Daoy (cell line): ENCODE measurements at regions not wholly inside any gene's neighbourhood (a gene's known extent, or its start where the extent isn't known, plus 50 kb on each side); places are given as distances from the start of the nearest gene placed in this dataset.

Experiments
- DNase-seq: peaks from one replicate; pipeline ENCODE4 v3.0.0-alpha.2; 2015; ENCODE audit warnings: low read depth

DNA sequence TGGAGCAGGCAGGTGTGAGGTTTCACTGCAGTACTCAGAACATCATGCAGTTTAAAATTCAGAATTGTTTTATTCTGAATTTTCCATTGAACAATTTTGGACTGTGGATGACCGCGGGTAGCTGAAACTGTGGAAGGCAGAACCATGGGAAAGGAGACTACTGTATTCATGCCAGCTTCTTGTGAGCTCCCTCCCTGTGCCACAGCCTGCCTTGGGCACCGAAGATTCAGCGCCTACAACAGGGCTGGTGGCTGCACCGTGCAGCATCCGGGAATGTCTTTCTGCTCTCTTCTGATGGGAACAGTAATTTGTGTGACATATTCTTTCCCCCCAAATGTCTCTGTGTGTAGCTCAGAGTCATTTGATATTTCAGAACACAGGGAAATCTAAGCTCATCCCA is 118.5 kb upstream of the NKX1-1 start:
- no peak for DNase-seq

DNA sequence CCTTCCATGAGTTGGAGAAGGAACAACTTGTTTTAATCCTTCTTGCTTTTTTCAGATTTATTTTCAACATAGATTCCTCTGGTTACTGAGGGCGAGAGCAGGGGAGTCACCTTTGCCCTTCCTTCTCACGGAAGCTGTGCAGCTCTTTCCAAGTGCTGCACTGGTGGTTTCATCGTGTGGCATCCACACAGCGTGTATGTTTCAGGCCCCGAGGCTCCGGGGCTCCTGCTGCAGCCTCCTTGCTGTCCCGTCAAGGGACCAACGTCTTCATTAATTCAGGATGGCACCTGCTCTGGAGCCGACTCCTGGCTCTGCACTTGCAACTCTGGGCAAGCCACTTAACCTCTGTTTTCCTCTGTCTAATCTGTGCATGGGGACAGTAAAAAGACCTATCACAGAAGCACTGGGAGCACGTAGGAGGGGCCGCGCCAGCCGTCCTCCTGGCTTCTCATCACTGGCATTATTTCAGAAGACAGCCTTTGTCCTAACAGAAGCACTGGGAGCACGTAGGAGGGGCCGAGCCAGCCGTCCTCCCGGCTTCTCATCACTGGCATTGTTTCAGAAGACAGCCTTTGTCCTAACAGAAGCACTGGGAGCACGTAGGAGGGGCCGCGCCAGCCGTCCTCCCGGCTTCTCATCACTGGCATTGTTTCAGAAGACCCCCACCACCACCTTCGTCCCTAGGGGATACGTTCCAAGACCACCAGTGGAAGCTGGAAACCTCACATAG is 117.8 kb upstream of the NKX1-1 start:
- DNase-seq: no peak

DNA sequence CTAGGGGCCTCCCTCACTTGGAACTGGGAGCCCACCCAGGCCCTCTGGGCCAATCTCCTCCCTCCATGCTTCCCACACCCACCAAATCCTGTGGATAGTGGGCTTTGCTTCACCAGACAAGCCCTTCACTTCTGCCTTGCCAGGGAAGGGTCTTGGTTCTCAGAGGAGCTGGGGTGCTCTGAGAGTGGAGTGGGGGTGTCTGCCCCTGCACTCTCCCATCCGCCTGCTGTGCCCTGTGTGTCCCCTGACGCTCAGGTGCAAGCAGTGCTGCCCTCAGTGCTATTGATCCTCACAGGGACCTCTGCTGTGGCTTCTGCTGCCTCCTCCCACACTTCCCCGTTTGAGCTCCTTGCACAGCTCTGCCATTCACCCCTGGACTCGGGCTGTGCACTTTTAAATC is 117.3 kb upstream of the NKX1-1 start:
- no peak for DNase-seq

DNA sequence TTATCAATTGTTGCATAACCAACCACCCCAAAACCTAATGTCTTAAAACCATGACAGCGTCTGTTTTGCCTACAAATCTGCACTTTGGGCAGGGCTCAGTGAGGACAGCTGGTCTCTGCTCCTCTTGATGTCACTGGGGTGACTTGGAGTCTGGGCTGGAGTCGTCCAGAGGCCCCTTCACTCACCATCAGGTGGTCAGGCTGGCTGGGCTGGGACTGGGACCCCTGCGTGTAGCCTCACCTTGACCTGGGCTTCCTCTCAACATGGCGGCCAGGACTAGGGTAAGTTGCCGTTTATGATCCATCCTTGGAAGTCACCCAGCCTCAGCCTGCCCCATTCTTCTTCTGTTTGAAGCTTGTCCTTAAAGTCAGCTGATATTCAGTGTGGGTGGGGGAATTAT is 116.8 kb upstream of the NKX1-1 start:
- no peak for DNase-seq

DNA sequence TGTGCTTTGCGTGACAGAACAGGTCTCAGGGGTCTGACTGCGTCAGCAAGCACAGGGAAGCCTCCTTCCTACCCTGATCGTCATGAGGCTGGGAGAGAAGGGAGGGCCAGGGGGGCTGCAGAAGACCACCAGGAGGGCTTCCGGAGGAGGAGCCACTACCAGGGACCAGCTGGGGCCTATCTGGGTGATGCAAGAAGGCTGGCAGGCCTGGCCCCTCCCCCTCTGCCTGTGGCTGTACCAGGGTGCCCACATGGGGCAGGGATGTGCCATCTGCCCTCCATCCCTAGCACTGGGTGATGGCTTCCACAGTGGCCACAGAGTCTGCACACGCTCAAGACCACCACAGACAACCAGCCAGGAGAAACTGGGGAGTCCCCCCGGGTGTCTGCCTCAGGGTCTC is 116.4 kb upstream of the NKX1-1 start:
- no peak for DNase-seq

DNA sequence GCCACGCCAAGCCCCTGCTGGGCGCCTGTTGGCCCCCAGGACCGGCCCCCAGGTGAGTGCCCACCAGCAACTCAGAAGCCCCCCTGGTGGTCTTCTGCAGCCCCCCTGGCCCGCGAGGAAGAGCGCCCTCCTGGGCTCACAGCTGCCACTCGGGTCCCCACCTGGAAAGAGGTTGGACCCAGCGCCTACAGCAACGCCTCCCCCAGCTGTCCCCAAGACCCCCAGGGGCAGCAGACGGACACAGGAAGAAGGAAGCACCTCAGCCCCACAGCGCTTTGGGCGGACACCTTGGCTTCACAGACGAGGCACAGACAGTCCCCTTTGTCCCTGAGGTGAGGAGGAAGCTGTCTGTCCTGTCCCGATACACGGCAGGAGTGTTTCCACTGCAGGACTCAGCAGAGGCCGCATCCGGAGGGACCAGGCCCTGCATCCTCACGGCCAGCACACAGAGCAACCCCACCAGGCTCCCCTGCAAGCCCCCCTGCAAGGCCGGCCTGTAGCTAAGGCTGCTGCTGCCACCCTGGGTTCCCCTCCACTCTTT is 115.6 kb upstream of the NKX1-1 start:
- DNase-seq: no peak

DNA sequence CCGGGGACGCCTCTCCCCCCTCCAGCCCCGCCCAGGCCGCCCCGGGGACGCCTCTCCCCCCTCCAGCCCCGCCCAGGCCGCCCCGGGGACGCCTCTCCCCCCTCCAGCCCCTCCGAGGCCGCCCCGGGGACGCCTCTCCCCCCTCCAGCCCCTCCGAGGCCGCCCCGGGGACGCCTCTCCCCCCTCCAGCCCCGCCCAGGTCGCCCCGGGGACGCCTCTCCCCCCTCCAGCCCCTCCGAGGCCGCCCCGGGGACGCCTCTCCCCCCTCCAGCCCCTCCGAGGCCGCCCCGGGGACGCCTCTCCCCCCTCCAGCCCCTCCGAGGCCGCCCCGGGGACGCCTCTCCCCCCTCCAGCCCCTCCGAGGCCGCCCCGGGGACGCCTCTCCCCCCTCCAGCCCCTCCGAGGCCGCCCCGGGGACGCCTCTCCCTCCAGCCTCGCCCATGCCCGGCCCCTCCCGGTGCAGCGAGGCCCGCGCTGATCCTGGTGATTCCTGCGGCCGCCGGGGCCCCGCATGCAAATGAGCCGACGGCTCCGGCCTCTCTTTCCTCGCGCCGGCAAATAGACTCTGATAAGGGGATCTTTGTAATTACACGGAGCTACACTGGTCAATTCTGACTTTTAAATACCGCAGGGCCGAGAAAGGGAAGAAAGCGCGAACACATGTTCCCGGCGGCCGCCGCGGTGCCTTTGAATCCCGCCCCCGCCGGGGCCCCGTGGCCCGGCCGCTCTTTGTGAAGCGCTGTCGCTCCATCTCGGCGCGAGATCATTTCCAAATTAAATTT is 114.7 kb upstream of the NKX1-1 start:
- DNase-seq: peak; percentile 50

DNA sequence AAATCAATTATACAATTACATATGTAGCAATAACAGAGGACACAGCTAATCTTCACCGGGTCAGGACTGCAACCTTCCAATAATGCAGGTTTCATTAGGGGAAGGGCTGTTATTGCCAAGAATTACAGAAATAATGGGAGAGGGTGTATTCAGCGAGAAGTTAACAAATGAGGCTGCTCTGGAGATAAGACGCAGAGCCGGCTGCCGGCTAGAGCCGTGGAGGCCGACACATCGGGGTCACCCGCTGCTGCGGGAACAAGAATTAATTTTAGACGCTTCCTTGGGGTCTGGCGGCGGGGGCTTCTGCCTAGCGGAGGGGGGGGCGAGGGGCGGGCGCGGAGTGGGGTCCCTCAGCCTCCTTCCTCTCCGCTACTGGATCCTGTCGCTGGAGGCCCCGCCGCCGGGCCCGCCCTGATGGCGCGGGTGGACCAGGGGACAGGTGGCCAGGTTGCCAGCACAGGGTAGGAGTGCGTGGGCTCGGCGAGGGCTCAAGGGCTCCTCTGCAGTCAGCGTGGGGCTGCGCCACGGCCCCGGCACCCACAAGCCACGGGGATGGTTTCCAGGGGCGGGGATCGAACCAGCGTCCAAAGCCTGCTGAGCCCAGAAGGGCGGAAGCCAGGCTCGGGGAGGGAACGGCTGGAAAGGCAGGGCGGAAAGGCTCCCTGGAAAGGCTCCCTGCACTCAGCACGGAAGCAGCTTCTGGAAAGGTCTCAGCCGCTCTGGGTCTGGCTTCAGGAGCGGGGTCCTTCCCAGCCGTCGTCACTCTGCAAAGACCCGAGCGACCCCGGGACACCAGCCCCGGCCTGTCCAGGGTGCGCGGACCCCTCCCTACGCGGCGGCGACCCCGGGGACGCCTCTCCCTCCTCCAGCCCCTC is 113.8 kb upstream of the NKX1-1 start:
- peak; percentile 23 for DNase-seq

DNA sequence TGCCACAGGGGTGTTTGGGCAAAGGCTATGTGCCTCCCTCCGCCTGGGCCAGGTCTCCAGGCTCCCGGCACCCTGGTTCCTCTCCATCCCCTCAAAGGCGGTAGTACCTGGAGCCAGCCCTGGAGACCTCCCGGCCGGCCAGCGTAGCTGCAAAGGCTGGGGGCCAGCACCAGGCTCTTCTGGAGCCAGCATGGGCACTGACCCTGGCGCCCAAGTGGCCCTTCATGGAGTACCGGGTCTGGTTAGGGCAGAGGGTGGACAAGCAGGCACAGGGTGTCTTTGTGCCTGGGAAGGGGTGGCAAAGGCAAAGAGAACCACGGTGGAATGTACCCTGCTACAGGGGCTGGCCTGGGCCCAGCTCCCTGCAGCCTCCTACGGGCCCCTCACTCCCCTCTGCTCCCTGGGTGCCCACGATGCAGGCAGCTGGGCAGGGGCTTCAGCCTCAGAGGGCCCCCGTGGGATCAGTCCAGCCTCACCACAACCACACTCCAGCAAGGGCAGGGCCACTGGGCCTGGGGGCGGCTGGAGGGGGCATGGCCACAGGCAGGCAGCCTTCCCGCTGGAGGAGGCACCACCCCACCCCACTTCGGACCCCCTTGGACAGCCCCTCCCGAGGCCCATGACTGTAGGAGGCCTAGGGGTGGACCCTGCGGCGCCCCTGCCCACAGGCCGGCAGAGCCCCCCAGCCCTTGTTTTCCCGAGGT is 112.9 kb upstream of the NKX1-1 start:
- DNase-seq: no peak

DNA sequence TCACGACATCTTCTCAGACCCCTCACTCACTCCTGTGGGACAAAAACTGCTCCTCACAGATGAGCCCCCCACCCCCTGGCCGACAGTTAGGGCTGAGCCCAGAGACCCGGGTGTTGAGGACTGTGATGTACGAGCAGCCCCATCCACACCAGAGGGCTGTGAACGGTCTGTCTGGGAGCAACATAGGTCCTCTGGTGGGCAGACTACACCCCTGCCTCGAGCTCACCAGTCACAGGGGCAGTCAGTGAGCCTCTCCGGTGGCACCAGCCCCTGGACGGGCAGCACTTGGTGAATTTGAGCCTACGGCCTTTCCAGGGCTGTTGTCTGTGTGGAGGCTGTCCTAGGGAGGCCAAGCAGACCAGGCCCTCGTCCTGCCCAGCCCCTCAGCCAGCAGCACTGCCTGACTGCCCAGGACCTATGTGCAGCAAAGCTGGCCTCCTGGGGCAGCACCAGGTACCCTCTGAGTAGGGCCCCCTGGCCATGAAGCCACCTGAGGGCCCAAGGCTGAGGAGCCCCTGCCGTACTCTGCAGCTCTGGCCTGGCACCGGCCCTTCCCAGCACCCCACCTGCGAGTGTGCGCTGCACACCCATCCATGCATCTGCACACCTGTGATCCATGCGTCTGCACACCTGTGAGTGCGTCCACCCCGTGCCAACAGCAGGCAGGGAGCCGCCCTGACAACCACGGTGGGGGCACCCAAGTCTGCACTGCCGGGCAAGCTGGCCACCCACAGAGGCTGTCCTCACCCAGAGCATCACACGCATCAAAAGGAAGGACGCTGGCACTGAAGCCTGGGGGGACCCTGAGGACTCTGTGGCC is 111.6 kb upstream of the NKX1-1 start:
- no peak for DNase-seq

DNA sequence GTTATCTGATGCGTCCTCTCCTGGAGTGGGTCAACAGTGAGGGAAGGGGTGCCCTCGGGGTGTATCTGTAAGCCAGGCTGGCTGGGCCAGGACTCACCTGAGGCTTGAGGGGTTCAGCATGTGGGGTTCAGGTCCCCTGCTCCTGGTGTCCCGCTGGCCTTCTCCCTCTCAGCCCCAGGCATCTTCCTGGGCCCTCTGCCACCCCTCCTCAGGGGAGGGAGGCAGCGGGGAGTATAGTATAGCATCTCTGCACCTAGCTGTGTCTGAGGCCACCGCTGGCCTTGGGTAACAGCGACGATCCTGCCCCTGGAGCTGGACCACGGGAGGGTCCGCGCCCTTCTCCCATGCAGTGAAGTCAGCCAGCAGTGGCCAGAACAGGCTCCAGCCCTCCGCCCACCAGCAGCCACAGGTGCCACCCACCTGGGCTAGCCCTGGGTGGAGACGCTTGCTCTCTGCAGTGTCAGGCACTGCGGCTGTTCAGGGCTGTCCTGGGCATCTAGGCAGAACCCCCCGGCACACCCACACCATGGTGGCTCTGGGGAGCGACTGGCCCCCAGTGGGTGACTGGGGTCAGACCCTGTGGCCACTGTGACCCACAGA is 110.7 kb upstream of the NKX1-1 start:
- no peak for DNase-seq

DNA sequence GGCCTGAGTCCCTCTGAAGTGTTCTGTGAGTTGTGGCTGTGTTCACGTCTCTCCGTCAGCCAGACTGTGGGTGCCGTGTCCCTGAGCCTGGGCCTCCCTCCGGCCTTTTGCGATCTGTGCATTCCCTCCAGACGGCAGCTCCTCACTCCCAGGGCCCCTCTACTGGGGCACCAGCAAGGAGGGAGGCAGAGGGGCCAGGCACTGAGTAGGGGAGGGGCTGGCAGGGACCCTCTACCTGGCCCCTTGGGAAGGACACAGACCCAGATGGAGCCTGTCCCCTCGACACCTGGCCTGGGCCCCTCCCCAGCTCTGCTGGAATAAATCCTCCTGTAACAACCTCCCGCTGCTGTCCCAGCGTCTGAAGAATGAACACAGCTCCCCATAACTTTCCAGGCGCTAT is 110.0 kb upstream of the NKX1-1 start:
- DNase-seq: no peak

DNA sequence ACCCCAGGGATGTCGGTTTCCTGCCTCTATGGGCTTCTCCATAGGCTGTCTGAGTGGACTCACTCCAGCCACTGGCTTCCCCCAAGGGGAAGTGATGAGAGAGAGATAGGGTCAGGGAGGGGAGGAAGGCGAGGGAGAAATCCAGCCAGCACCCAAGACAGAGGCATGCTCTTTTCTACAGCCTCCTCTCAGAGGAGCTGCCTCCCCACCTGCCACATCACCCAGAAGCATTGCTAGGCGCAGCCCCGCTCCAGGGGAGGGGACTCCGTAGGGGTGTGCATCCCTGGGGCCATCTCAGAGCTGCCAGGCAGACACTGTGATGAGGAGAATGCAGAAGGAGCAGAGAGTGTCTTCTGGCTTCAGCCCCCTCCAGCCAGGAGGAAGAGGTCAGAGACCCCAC is 109.5 kb upstream of the NKX1-1 start:
- no peak for DNase-seq

DNA sequence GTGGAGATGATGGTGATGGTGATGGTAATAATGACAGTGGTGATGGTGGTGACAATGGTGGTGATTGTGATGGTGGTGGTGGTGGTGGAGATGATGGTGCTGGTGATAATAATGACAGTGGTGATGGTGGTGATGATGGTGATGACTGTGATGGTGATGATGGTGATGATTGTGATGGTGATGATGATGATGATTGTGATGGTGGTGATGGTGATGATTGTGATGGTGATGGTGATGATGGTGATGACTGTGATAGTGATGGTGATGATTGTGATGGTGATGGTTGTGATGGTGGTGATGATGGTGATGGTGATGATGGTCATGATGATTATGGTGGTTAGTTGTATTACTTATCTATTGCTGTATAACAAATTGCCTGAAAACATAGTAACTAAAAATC is 108.9 kb upstream of the NKX1-1 start:
- DNase-seq: no peak

DNA sequence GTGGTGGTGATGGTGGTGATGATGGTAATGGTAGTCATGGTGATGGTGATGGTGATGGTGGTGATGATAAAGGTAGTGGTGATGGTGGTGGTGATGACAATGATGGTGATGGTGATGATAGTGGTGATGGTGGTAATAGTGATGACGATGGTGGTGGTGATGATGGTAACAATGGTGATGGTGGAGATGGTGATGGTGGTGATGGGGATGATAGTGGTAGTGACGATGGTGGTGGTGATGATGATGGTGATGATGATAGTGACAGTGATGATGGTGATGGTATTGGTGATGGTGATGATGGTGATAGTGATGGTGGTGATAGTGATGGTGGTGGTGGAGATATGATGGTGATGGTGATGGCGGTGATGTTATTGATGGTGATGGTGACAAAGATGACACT is 108.4 kb upstream of the NKX1-1 start:
- DNase-seq: no peak

DNA sequence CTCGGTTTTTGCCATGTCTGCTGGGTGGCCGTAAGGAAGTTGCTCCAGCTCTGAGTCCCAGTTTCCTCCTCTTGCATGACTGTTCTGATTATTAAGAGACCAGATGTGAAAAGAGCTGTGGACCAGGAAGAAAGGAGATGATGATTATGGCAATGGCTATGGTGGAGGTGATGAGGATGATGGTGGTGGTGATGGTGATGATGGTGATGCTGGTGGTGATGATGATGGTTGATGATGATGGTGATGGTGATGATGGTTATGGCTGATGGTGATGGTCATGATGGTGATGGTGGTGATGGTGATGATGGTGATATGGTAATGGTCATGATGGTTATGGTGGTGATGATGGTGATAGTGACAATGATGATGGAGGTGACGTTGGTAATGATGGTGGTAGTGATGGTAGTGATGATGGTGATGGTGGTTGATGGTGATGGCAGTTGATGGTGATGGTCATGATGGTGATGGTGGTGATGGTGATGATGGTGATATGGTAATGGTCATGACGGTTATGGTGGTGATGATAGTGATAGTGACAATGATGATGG is 107.8 kb upstream of the NKX1-1 start:
- DNase-seq: no peak

DNA sequence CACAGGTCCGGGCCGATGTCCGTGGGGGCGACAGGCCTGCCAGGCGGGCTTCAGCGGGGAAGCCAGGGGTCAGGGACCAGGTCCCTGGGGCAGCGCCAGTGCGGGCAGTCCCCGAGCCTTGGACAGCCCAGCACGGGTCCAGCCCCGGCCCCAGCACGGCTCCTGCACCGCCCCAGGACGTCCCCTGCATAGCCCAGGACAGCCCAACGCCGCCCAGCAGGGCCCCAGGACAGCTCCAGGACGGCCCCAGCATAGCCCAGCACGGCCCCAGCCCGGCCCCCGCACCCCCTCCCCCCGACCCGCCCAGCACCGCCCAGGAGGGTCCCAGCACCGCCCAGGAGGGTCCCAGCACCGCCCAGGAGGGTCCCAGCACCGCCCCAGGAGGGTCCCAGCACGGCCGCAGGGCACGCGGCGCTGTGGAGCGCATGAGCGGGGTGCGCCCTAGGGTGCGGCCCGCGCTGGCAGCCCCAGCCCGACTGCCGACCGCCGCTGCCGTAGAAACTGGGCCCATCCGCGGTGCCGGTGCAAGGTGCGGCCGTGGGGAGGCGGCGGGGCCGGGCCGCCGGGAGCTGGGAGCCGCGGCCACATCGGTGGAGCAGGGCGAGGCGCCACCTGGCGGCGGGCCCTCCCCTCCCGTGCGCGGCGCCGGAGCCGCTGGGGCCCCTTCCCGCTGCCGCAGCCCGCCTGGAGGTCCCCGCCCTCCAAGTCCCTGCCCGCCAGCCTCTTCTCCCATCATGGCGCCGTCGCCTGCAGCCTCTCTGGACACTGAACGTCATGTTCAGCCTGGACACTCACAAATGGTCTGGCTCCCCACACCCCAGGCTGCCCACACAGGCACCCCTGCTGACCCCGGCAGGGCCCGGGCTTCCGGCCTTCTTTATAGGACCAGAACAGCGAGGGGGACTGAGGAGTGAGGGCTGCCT is 106.8 kb upstream of the NKX1-1 start:
- DNase-seq: peak; percentile 69

DNA sequence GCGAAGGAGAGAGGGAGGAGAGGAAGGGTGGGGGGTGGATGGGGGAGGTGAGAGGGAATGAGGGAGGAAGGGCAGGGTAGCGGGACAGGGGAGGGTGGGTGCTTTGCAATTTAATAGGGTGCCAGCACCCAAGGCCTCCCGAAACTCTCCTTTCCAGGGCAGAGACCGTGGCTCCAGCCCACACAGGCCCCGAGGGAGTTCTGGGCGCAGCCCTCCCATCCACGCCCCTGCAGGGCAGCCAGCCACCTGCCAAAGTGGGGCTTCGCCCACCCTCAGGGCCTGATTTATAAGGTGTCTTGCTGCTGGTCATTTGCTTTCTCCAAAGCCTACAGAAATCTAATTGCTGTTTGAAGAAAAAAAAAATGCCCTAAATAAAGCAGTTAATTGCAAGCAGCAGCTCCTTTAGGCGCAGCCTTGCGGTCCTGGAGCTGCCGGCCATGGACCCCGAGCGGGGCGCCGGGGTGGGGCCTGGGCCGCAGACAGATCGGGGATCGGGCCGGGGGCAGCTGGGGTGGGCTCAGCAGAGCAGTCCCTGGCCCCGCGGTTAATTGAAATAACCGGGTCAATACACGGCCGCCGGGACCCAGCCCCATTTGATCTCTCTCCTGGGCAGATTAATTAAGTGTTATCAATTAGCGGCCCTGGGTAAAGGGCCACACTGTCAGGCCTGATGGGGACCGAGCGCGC is 106.0 kb upstream of the NKX1-1 start:
- no peak for DNase-seq
